ENCODE measurements at regions not wholly inside any gene's neighbourhood (a gene's known extent, or its start where the extent isn't known, plus 50 kb on each side); places are given as distances from the start of the nearest gene placed in this dataset.
A peak's percentile ranks its signal among the peaks of the same experiment; 100 is the strongest.

GRCh38 chr3:101976473-101976872, 127.2 kb downstream of the NFKBIZ start:
- H3K4me2 ChIP-seq, result no peak overlapping the region
- no peaks in the 10 kb centered on the region for H3K9me2 ChIP-seq
- no peaks in the 10 kb centered on the region for H3K9me3 ChIP-seq
- no peak overlapping the region for H3K9ac ChIP-seq
- H3K4me3 ChIP-seq (ENCODE audit: low read depth in 2 of 2, low read length in 1 of 2), result no peak overlapping the region
- H2AFZ ChIP-seq (ENCODE audit: low read depth), result no peak overlapping the region
- POLR2A ChIA-PET, result no interaction called here
- peaks cover 5% of the 10 kb centered on the region for H3F3A ChIP-seq (replicated peaks; ENCODE audit: insufficient read depth)
- H3K27ac ChIP-seq (ENCODE audit: low read depth in 2 of 2, low read length in 1 of 2), result no peak overlapping the region
- no peaks in the 10 kb centered on the region for H3K79me2 ChIP-seq (ENCODE audit: insufficient read depth)
- no peak for DNase-seq
- H4K20me1 ChIP-seq (ENCODE audit: insufficient read depth), result no peaks in the 10 kb centered on the region
- no peaks in the 10 kb centered on the region; a peak in 1 of 4 replicates for H3K4me1 ChIP-seq (ENCODE audit: control insufficient read depth in 1 of 2, insufficient read depth in 2 of 2, low read depth in 1 of 2, low read length in 1 of 2)
- H3K27me3 ChIP-seq (ENCODE audit: insufficient read depth), result no peaks in the 10 kb centered on the region
- TF ChIP-seq PBX3 (IDR thresholded peaks at IDR 0.05), result 0 out of 2 replicates have a peak, but pooled peaks have one; percentile 14
- no peak for TF ChIP-seq JUND (IDR thresholded peaks at IDR 0.05)
- no peaks in the 10 kb centered on the region for H3K36me3 ChIP-seq (replicated peaks in 1 of 2; ENCODE audit: control insufficient read depth in 1 of 2, insufficient read depth in 2 of 2, low read length in 1 of 2)
- CTCF ChIA-PET, result interaction anchor here (1.0 kb wide), 1 partner anchor 15 kb away, joined by 3 read pairs; no protein-coding TSS in a partner anchor
- WGBS (ENCODE audit: low lambda C conversion rate), result 83% methylated on average over 1 of the region's 1 CpG

DNA sequence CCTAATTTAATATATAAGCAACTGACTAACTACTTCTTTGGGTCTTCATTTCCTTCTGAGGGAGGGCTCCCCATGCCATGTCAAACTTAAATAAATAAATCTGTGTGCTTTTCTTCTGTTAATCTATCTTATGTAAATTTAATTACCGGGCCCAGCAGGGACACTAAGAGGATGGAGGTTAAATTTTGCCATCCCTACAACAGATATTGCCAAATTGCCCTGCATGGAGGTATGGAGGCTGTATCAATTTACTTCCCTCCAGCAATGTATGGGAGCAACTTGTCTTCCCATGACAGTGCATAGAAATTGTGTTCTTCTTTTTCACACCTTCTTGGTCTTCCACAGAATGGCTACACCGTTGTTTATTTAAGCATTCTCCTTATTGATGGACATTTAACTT, 129.0 kb downstream of the NFKBIZ start:
- no peak overlapping the region for H3K4me2 ChIP-seq
- peaks cover 5% of the 10 kb centered on the region for H3F3A ChIP-seq (replicated peaks; ENCODE audit: insufficient read depth)
- H3K4me3 ChIP-seq (ENCODE audit: low read depth in 2 of 2, low read length in 1 of 2), result no peak overlapping the region
- H3K9me3 ChIP-seq, result no peaks in the 10 kb centered on the region
- no peaks in the 10 kb centered on the region for H3K36me3 ChIP-seq (replicated peaks in 1 of 2; ENCODE audit: control insufficient read depth in 1 of 2, insufficient read depth in 2 of 2, low read length in 1 of 2)
- no peaks in the 10 kb centered on the region for H3K27me3 ChIP-seq (ENCODE audit: insufficient read depth)
- no peak overlapping the region for H3K9ac ChIP-seq
- WGBS (ENCODE audit: low lambda C conversion rate), result 16% methylated on average over 2 of the region's 2 CpGs
- H2AFZ ChIP-seq (ENCODE audit: low read depth), result peak overlapping the region; percentile 39; the same call in 1 of the 2 replicates
- ChIA-PET POLR2A (no interaction called here), CTCF (no interaction called here)
- no peaks in the 10 kb centered on the region for H4K20me1 ChIP-seq (ENCODE audit: insufficient read depth)
- no peak for DNase-seq
- no peaks in the 10 kb centered on the region; a peak in 1 of 4 replicates for H3K4me1 ChIP-seq (ENCODE audit: control insufficient read depth in 1 of 2, insufficient read depth in 2 of 2, low read depth in 1 of 2, low read length in 1 of 2)
- TF ChIP-seq TEAD4 (IDR thresholded peaks at IDR 0.05; ENCODE audit: borderline replicate concordance, insufficient read depth), result no peak
- no peak for TF ChIP-seq SMC3 (IDR thresholded peaks at IDR 0.05; ENCODE audit: low read depth, low read length)
- no peak for TF ChIP-seq ZBTB33 (IDR thresholded peaks at IDR 0.05; ENCODE audit: borderline replicate concordance, low read depth)
- no peak for TF ChIP-seq TAF1 (IDR thresholded peaks at IDR 0.05; ENCODE audit: borderline replicate concordance, low read depth, low read length)
- TF ChIP-seq FOXJ3 (CRISPR knock-in tag; IDR thresholded peaks at IDR 0.05), result no peak
- H3K27ac ChIP-seq (ENCODE audit: low read depth in 2 of 2, low read length in 1 of 2), result no peak overlapping the region
- H3K9me2 ChIP-seq, result no peaks in the 10 kb centered on the region
- no peaks in the 10 kb centered on the region for H3K79me2 ChIP-seq (ENCODE audit: insufficient read depth)

GRCh38 chr3:101979033-101979432, 129.7 kb downstream of the NFKBIZ start:
- TF ChIP-seq ZBTB33 (IDR thresholded peaks at IDR 0.05; ENCODE audit: borderline replicate concordance, low read depth), result no peak
- TF ChIP-seq IRF3 (IDR thresholded peaks at IDR 0.05; ENCODE audit: low read depth, low read length), result no peak
- no peak for TF ChIP-seq YY1 (IDR thresholded peaks at IDR 0.05; ENCODE audit: low read depth)
- TF ChIP-seq TEAD4 (IDR thresholded peaks at IDR 0.05; ENCODE audit: borderline replicate concordance, insufficient read depth), result no peak
- TF ChIP-seq EZH2phosphoT487 (IDR thresholded peaks at IDR 0.05; ENCODE audit: borderline replicate concordance, low read depth), result no peak
- TF ChIP-seq FOSL2 (IDR thresholded peaks at IDR 0.05; ENCODE audit: borderline replicate concordance, low read depth), result no peak
- TF ChIP-seq POLR2AphosphoS5 (IDR thresholded peaks at IDR 0.05; ENCODE audit: low read depth, low read length), result no peak
- Histone ChIP-seq H3F3A (replicated peaks; ENCODE audit: insufficient read depth) (peaks cover 5% of the 10 kb centered on the region), H3K4me3 (ENCODE audit: low read depth in 2 of 2, low read length in 1 of 2) (no peak overlapping the region), H2AFZ (ENCODE audit: low read depth) (no peak overlapping the region), H3K4me2 (no peak overlapping the region), H3K79me2 (ENCODE audit: insufficient read depth) (no peaks in the 10 kb centered on the region), H3K27me3 (ENCODE audit: insufficient read depth) (no peaks in the 10 kb centered on the region), H3K4me1 (ENCODE audit: control insufficient read depth in 1 of 2, insufficient read depth in 2 of 2, low read depth in 1 of 2, low read length in 1 of 2) (no peaks in the 10 kb centered on the region; a peak in 1 of 4 replicates), H4K20me1 (ENCODE audit: insufficient read depth) (no peaks in the 10 kb centered on the region), H3K9me3 (no peaks in the 10 kb centered on the region), H3K9me2 (no peaks in the 10 kb centered on the region), H3K9ac (no peak overlapping the region), H3K36me3 (replicated peaks in 1 of 2; ENCODE audit: control insufficient read depth in 1 of 2, insufficient read depth in 2 of 2, low read length in 1 of 2) (no peaks in the 10 kb centered on the region), H3K27ac (ENCODE audit: low read depth in 2 of 2, low read length in 1 of 2) (no peak overlapping the region)
- WGBS (ENCODE audit: low lambda C conversion rate), result 94% methylated on average over 3 of the region's 3 CpGs
- CTCF ChIA-PET, result no interaction called here
- no peak for DNase-seq
- POLR2A ChIA-PET, result no interaction called here
